Keratinocyte (primary cell): ENCODE measurements at regions not wholly inside any gene's neighbourhood (a gene's known extent, or its start where the extent isn't known, plus 50 kb on each side); places are given as distances from the start of the nearest gene placed in this dataset.

ENCODE experiments used
- DNase-seq: peaks from one replicate; pipeline ENCODE4 v3.0.0-alpha.2; 2011; ENCODE audit warnings: low read depth, missing footprints, low spot score
- FAIRE-seq: peaks from 2 replicates; lab custom pipeline; 2011; peaks lifted over from hg19 to GRCh38; lab: Jason Lieb, UNC
- H2AFZ ChIP-seq: 2 replicates; pipeline ENCODE4 v1.6.0; 2012; ENCODE audit warnings: low read length, control low read depth, inconsistent platforms; ENCODE audit not compliant: control insufficient read depth
- H3K27ac ChIP-seq: 2 replicates; pipeline ENCODE4 v1.5.1; 2011; ENCODE audit warnings: low read length; ENCODE audit not compliant: control insufficient read depth, insufficient read depth
- H3K27me3 ChIP-seq: 3 replicates; pipeline ENCODE4 v1.6.0; 2011; ENCODE audit warnings: low read length; ENCODE audit not compliant: control insufficient read depth, insufficient read depth; ENCODE audit errors: extremely low read depth
- H3K36me3 ChIP-seq, 2 experiments: 2 replicates in 1 of 2; 3 replicates in 1 of 2; pipeline ENCODE4 v1.5.1; 2011; ENCODE audit warnings: low read length in 2 of 2, mild to moderate bottlenecking in 1 of 2; ENCODE audit not compliant: control insufficient read depth in 2 of 2, insufficient read depth in 2 of 2; ENCODE audit errors: extremely low read depth in 1 of 2
- H3K4me1 ChIP-seq: 3 replicates; pipeline ENCODE4 v1.5.1; 2011; ENCODE audit warnings: low read length; ENCODE audit not compliant: control insufficient read depth, insufficient read depth; ENCODE audit errors: extremely low read depth
- H3K4me2 ChIP-seq: 3 replicates; pipeline ENCODE4 v1.6.0; 2011; ENCODE audit warnings: low read depth, low read length; ENCODE audit not compliant: control insufficient read depth, insufficient read depth; ENCODE audit errors: extremely low read depth
- H3K4me3 ChIP-seq, 3 experiments: fragments of 200-600 bp in 1 of 3; sonication (generic) in 1 of 3; 2 replicates in 2 of 3; 3 replicates in 1 of 3; pipeline ENCODE4 v1.5.1; 2011 to 2016; ENCODE audit warnings: low read length in 3 of 3, mild to moderate bottlenecking in 3 of 3, control low read depth in 2 of 3, inconsistent platforms in 1 of 3, low read depth in 1 of 3, mixed read lengths in 1 of 3, mixed run types in 1 of 3, moderate library complexity in 1 of 3; ENCODE audit not compliant: control insufficient read depth in 2 of 3, insufficient read depth in 2 of 3; ENCODE audit errors: extremely low read depth in 1 of 3
- H3K79me2 ChIP-seq: 2 replicates; pipeline ENCODE4 v1.6.0; 2012; ENCODE audit warnings: low read length; ENCODE audit not compliant: control insufficient read depth, insufficient read depth
- H3K9ac ChIP-seq: 3 replicates; pipeline ENCODE4 v1.6.0; 2011; ENCODE audit warnings: low read length; ENCODE audit not compliant: control insufficient read depth, insufficient read depth; ENCODE audit errors: extremely low read depth
- H3K9me1 ChIP-seq: 3 replicates; pipeline ENCODE4 v1.6.0; 2011; ENCODE audit warnings: low read length; ENCODE audit not compliant: control insufficient read depth, insufficient read depth; ENCODE audit errors: extremely low read depth
- H3K9me3 ChIP-seq: 2 replicates; pipeline ENCODE4 v1.5.1; 2012; ENCODE audit warnings: low read depth, low read length; ENCODE audit not compliant: control insufficient read depth
- H4K20me1 ChIP-seq: 3 replicates; pipeline ENCODE4 v1.6.0; 2011; ENCODE audit warnings: low read length; ENCODE audit not compliant: control insufficient read depth, insufficient read depth; ENCODE audit errors: extremely low read depth
- EZH2 ChIP-seq: IDR thresholded peaks from one replicate; pipeline ENCODE4 v1.6.1; 2012; ENCODE audit warnings: inconsistent platforms, mild to moderate bottlenecking, low read length, moderate library complexity
- dilution Hi-C: fragments of 300-500 bp; cut with MboI; formaldehyde crosslinking; loops from one replicate; pipeline ENCODE4 v1.7.0; 2020; ENCODE audit warnings: low sequenced_read_pairs; ENCODE audit not compliant: extremely low pct_ligation_motif_present
- TF ChIP-seq, protein P1 (sequence below), 3 experiments: IDR thresholded peaks in 1 of 3; conservative IDR thresholded peaks in 1 of 3; optimal IDR thresholded peaks in 1 of 3; 2 replicates in 2 of 3; 3 replicates in 1 of 3; pipeline versions ENCODE3 to v1.5.1; 2011; ENCODE audit warnings: low read length in 3 of 3, mild to moderate bottlenecking in 3 of 3, moderate library complexity in 2 of 3, control low read depth in 1 of 3, inconsistent platforms in 1 of 3; ENCODE audit not compliant: insufficient read depth in 2 of 3; ENCODE audit errors: extremely low read depth in 1 of 3

DNA sequence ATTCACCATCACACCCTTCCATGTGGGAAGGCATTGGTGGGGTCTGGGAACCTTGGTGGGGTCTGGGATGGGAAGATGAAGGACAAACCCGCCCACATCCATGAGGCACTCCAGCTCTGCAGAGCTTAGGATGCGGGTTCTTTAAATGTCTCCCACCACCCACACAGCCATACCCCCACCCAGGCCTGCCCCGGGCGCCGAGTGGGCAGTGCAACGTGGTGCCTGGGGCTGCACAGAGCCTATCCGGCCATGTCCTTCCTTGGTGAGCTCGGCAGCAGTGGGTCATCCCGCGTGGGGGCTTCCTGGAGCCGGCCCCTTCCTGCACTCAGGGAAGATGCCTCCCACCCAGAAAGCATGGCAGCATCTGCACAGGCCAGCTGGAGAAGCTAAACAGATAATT lies 163.5 kb upstream of the TCERG1L start:
- H3K9ac ChIP-seq = no peak overlapping the region
- H3K4me3 ChIP-seq = no peak overlapping the region
- H3K79me2 ChIP-seq = no peaks in the 10 kb centered on the region
- H2AFZ ChIP-seq = no peak overlapping the region
- no peak for FAIRE-seq
- TF ChIP-seq, protein P1, sequence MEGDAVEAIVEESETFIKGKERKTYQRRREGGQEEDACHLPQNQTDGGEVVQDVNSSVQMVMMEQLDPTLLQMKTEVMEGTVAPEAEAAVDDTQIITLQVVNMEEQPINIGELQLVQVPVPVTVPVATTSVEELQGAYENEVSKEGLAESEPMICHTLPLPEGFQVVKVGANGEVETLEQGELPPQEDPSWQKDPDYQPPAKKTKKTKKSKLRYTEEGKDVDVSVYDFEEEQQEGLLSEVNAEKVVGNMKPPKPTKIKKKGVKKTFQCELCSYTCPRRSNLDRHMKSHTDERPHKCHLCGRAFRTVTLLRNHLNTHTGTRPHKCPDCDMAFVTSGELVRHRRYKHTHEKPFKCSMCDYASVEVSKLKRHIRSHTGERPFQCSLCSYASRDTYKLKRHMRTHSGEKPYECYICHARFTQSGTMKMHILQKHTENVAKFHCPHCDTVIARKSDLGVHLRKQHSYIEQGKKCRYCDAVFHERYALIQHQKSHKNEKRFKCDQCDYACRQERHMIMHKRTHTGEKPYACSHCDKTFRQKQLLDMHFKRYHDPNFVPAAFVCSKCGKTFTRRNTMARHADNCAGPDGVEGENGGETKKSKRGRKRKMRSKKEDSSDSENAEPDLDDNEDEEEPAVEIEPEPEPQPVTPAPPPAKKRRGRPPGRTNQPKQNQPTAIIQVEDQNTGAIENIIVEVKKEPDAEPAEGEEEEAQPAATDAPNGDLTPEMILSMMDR (optimal IDR thresholded peaks at IDR 0.05 in 1 of 3, IDR thresholded peaks at IDR 0.05 in 1 of 3, conservative IDR thresholded peaks at IDR 0.05 in 1 of 3; ENCODE audit: extremely low read depth in 1 of 3, insufficient read depth in 2 of 3, low read length in 3 of 3) = no peak
- no peak for TF ChIP-seq EZH2
- no peaks in the 10 kb centered on the region for H3K4me1 ChIP-seq
- no peak for DNase-seq
- no peaks in the 10 kb centered on the region for H3K9me1 ChIP-seq
- H3K27me3 ChIP-seq = no peaks in the 10 kb centered on the region
- no peaks in the 10 kb centered on the region for H3K36me3 ChIP-seq
- peaks cover 9% of the 10 kb centered on the region for H3K9me3 ChIP-seq
- H4K20me1 ChIP-seq = no peaks in the 10 kb centered on the region
- H3K27ac ChIP-seq = no peak overlapping the region
- dilution Hi-C loops = no loop called here
- H3K4me2 ChIP-seq = no peak overlapping the region

DNA sequence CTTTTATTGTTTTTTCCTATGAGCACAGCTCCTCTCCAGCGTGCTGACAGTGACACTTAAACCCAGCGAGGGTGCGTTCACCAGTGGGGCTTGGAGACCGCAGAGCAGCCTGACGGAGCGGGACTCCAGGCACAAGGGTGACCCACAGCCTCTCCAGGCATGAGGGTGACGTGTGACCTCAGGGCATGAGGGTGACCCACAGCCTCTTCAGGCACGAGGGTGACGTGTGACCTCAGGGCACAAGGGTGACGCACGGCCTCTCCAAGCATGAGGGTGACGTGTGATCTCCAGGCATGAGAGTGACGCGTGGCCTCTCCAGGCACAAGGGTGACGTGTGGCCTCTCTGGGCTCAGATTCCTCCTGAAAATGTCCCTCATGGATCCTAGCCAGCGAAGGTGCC lies 164.3 kb upstream of the TCERG1L start:
- H3K4me1 ChIP-seq = no peaks in the 10 kb centered on the region
- H3K27me3 ChIP-seq = no peaks in the 10 kb centered on the region
- H3K9ac ChIP-seq = no peak overlapping the region
- DNase-seq = no peak
- H3K79me2 ChIP-seq = no peaks in the 10 kb centered on the region
- H2AFZ ChIP-seq = no peak overlapping the region
- H3K9me1 ChIP-seq = no peaks in the 10 kb centered on the region
- no peak overlapping the region for H3K4me2 ChIP-seq
- H4K20me1 ChIP-seq = no peaks in the 10 kb centered on the region
- dilution Hi-C loops = no loop called here
- no peak for FAIRE-seq
- no peaks in the 10 kb centered on the region for H3K36me3 ChIP-seq
- H3K27ac ChIP-seq = no peak overlapping the region
- no peak overlapping the region for H3K4me3 ChIP-seq
- TF ChIP-seq EZH2 = no peak
- TF ChIP-seq, protein P1 (optimal IDR thresholded peaks at IDR 0.05 in 1 of 3, IDR thresholded peaks at IDR 0.05 in 1 of 3, conservative IDR thresholded peaks at IDR 0.05 in 1 of 3; ENCODE audit: extremely low read depth in 1 of 3, insufficient read depth in 2 of 3, low read length in 3 of 3) = no peak
- peaks cover 9% of the 10 kb centered on the region for H3K9me3 ChIP-seq
